SK-N-SH (cell line): ENCODE measurements at regions not wholly inside any gene's neighbourhood (a gene's known extent, or its start where the extent isn't known, plus 50 kb on each side); places are given as distances from the start of the nearest gene placed in this dataset.

Experiments used
- CTCF ChIA-PET: fragments of 300-600, 350-600 bp; formaldehyde crosslinking; extraction: SDS; loops from one replicate; lab custom pipeline; 2021; lab: Yijun Ruan, JAX
- POLR2A ChIA-PET: fragments of 350-600 bp; sonication (Branson Sonifier 250); formaldehyde crosslinking; extraction: SDS; loops from one replicate; lab custom pipeline; 2020; ENCODE audit warnings: antibody characterized with exemption, inconsistent platforms; lab: Yijun Ruan, JAX
- DNase-seq: peaks from one replicate; pipeline ENCODE4 v3.0.0; 2012
- H2AFZ ChIP-seq: fragments of 200-600 bp; sonication (generic); 2 replicates; pipeline ENCODE4 v1.8.1; 2016; ENCODE audit warnings: antibody characterized with exemption, mild to moderate bottlenecking, low read depth
- H3F3A ChIP-seq: fragments of 200-600 bp; sonication (generic); replicated peaks from 2 replicates; pipeline ENCODE3; 2016; ENCODE audit warnings: antibody characterized with exemption, mild to moderate bottlenecking; ENCODE audit not compliant: insufficient read depth
- H3K27ac ChIP-seq, 2 experiments: fragments of 200-500 bp in 1 of 2; fragments of 200-600 bp in 1 of 2; sonication (Bioruptor generic) in 1 of 2; sonication (generic), shearing (Covaris generic) in 1 of 2; 2 replicates each; pipeline versions ENCODE4 v1.5.1 to v1.6.1; 2014 to 2016; ENCODE audit warnings: low read depth in 2 of 2, inconsistent platforms in 1 of 2, low read length in 1 of 2, mild to moderate bottlenecking in 1 of 2, mixed read lengths in 1 of 2
- H3K27me3 ChIP-seq: fragments of 200-600 bp; sonication (generic), shearing (Covaris generic); 2 replicates; pipeline ENCODE4 v1.6.1; 2016; ENCODE audit warnings: mixed run types; ENCODE audit not compliant: insufficient read depth
- H3K36me3 ChIP-seq, 2 experiments: fragments of 200-500 bp in 1 of 2; fragments of 200-600 bp in 1 of 2; sonication (Bioruptor generic) in 1 of 2; sonication (generic) in 1 of 2; replicated peaks in 1 of 2; 2 replicates each; pipeline versions ENCODE3 to v1.5.1; 2014 to 2016; ENCODE audit warnings: low read length in 1 of 2, mild to moderate bottlenecking in 1 of 2; ENCODE audit not compliant: insufficient read depth in 2 of 2, control insufficient read depth in 1 of 2
- H3K4me1 ChIP-seq, 2 experiments: fragments of 200-500 bp in 1 of 2; fragments of 200-600 bp in 1 of 2; sonication (Bioruptor generic) in 1 of 2; sonication (generic), shearing (Covaris generic) in 1 of 2; 2 replicates each; pipeline versions ENCODE4 v1.5.1 to v1.6.1; 2014 to 2016; ENCODE audit warnings: low read depth in 1 of 2, low read length in 1 of 2, mixed run types in 1 of 2; ENCODE audit not compliant: insufficient read depth in 2 of 2, control insufficient read depth in 1 of 2
- H3K4me2 ChIP-seq: fragments of 200-600 bp; sonication (generic), shearing (Covaris generic); 2 replicates; pipeline ENCODE4 v1.6.1; 2017; ENCODE audit warnings: mixed run types
- H3K4me3 ChIP-seq, 2 experiments: fragments of 200-500 bp in 1 of 2; fragments of 200-600 bp in 1 of 2; sonication (Bioruptor generic) in 1 of 2; sonication (generic), shearing (Covaris generic) in 1 of 2; 2 replicates each; pipeline versions ENCODE4 v1.5.1 to v1.8.1; 2014 to 2016; ENCODE audit warnings: low read depth in 2 of 2, inconsistent platforms in 1 of 2, low read length in 1 of 2, mild to moderate bottlenecking in 1 of 2, mixed read lengths in 1 of 2, moderate library complexity in 1 of 2
- H3K79me2 ChIP-seq: fragments of 200-600 bp; sonication (generic); 2 replicates; pipeline ENCODE4 v1.8.1; 2017; ENCODE audit warnings: mild to moderate bottlenecking; ENCODE audit not compliant: insufficient read depth
- H3K9ac ChIP-seq: fragments of 200-600 bp; sonication (generic); 2 replicates; pipeline ENCODE4 v1.6.1; 2017; ENCODE audit warnings: mixed run types
- H3K9me2 ChIP-seq: fragments of 200-600 bp; sonication (generic); 2 replicates; pipeline ENCODE4 v1.6.1; 2017; ENCODE audit warnings: mixed run types
- H3K9me3 ChIP-seq: fragments of 200-600 bp; sonication (generic); 2 replicates; pipeline ENCODE4 v1.6.1; 2017; ENCODE audit warnings: mixed run types, mild to moderate bottlenecking, moderate library complexity
- H4K20me1 ChIP-seq: fragments of 200-600 bp; sonication (generic); 2 replicates; pipeline ENCODE4 v1.6.1; 2017; ENCODE audit warnings: mild to moderate bottlenecking, mixed run types; ENCODE audit not compliant: insufficient read depth
- GABPA ChIP-seq: IDR thresholded peaks from 2 replicates; pipeline ENCODE4 v1.4.0; 2012; ENCODE audit warnings: low read depth, mild to moderate bottlenecking
- GATA2 ChIP-seq: sonication (generic); formaldehyde crosslinking; IDR thresholded peaks from 2 replicates; pipeline ENCODE4 v1.5.0; 2020; ENCODE audit warnings: mild to moderate bottlenecking, missing genetic modification reagents
- IRF3 ChIP-seq: fragments of 150-350 bp; IDR thresholded peaks from 2 replicates; pipeline ENCODE4 v1.6.1; 2016; ENCODE audit warnings: mild to moderate bottlenecking, low read depth, low read length
- JUND ChIP-seq: IDR thresholded peaks from 2 replicates; pipeline ENCODE4 v1.4.0; 2012
- MEF2A ChIP-seq: IDR thresholded peaks from 2 replicates; pipeline ENCODE4 v1.4.0; 2012; ENCODE audit warnings: low read depth, borderline replicate concordance
- NFIC ChIP-seq: IDR thresholded peaks from 2 replicates; pipeline ENCODE4 v1.4.0; 2012; ENCODE audit warnings: borderline replicate concordance
- POLR2AphosphoS5 ChIP-seq: IDR thresholded peaks from 2 replicates; pipeline ENCODE4 v1.6.1; 2012; ENCODE audit warnings: low read depth, low read length
- RAD21 ChIP-seq: IDR thresholded peaks from 2 replicates; pipeline ENCODE4 v1.6.1; 2012; ENCODE audit warnings: mild to moderate bottlenecking, low read length
- RCOR1 ChIP-seq: fragments of 150-350 bp; IDR thresholded peaks from 2 replicates; pipeline ENCODE4 v1.6.1; 2017; ENCODE audit warnings: antibody characterized with exemption, low read length
- RFX5 ChIP-seq: IDR thresholded peaks from 2 replicates; pipeline ENCODE4 v1.6.1; 2012; ENCODE audit warnings: mild to moderate bottlenecking, improper control_type of control experiment, low read length
- RXRA ChIP-seq: IDR thresholded peaks from 2 replicates; pipeline ENCODE4 v1.4.0; 2012; ENCODE audit warnings: low read depth, mild to moderate bottlenecking, borderline replicate concordance
- SIN3A ChIP-seq: IDR thresholded peaks from 2 replicates; pipeline ENCODE4 v1.6.1; 2012; ENCODE audit warnings: low read depth, mild to moderate bottlenecking, low read length, moderate library complexity, borderline replicate concordance
- SMC3 ChIP-seq: IDR thresholded peaks from 2 replicates; pipeline ENCODE4 v1.6.1; 2012; ENCODE audit warnings: low read depth, low read length, improper control_type of control experiment
- TAF1 ChIP-seq: IDR thresholded peaks from 2 replicates; pipeline ENCODE4 v1.6.1; 2012; ENCODE audit warnings: low read depth, mild to moderate bottlenecking, low read length, moderate library complexity, borderline replicate concordance
- TCF12 ChIP-seq: IDR thresholded peaks from 2 replicates; pipeline ENCODE4 v1.4.0; 2012
- YY1 ChIP-seq: IDR thresholded peaks from 2 replicates; pipeline ENCODE4 v1.4.0; 2012; ENCODE audit warnings: low read depth, mild to moderate bottlenecking
- WGBS: methylation state at CpG from one replicate; pipeline ENCODE4 v1.1.6; 2017; ENCODE audit warnings: low lambda C conversion rate; 5-methylcytosine and 5-hydroxymethylcytosine counted together
- TF ChIP-seq, protein P1 (sequence below): fragments of 200-600 bp; sonication (generic); IDR thresholded peaks from 2 replicates; pipeline ENCODE4 v1.6.1; 2017; ENCODE audit warnings: antibody characterized with exemption, mild to moderate bottlenecking, moderate library complexity
- TF ChIP-seq, protein P2 (sequence below): IDR thresholded peaks from 2 replicates; pipeline ENCODE4 v1.4.0; 2012; ENCODE audit warnings: low read depth, borderline replicate concordance

- TF ChIP-seq MEF2A (no peak), RAD21 (no peak)
- TF ChIP-seq, protein P1, sequence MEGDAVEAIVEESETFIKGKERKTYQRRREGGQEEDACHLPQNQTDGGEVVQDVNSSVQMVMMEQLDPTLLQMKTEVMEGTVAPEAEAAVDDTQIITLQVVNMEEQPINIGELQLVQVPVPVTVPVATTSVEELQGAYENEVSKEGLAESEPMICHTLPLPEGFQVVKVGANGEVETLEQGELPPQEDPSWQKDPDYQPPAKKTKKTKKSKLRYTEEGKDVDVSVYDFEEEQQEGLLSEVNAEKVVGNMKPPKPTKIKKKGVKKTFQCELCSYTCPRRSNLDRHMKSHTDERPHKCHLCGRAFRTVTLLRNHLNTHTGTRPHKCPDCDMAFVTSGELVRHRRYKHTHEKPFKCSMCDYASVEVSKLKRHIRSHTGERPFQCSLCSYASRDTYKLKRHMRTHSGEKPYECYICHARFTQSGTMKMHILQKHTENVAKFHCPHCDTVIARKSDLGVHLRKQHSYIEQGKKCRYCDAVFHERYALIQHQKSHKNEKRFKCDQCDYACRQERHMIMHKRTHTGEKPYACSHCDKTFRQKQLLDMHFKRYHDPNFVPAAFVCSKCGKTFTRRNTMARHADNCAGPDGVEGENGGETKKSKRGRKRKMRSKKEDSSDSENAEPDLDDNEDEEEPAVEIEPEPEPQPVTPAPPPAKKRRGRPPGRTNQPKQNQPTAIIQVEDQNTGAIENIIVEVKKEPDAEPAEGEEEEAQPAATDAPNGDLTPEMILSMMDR: no peak
Measured at GRCh38 chr6:147127587-147127986, 76.6 kb upstream of the STXBP5 start (continued).

- POLR2A ChIA-PET: no interaction called here
Measured at GRCh38 chr6:147128056-147128455, 76.2 kb upstream of the STXBP5 start.

DNA sequence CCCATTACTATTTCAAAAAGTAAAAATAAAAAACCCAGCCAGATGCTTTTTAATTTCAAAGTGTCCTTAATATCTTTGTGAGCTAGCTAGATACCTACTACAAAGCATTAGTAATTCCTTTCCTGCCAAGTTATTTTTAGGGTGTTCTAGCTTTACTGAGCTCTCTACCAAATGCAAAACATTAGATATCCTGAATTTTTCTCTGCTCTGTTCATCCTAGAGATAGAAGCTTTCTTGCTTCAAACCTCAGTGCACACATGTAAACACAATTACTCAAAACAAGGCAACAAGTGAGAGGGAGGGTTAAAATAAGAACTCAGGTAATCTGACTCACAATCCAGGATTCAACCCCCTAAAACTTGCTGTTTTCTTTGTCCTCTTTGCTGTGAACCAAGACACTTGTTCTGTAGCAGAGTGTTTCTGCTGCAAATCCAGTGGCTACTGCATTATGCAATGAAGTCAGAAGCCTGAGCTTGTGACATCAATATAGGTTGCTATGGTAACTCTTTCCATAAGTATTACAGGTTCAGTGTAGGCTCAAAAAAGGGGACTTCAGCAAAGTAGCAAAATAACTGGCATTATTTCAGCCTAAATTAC, 72.6 kb upstream of the STXBP5 start:
- Histone ChIP-seq H3K9me3 (no peaks in the 10 kb centered on the region), H3K27ac (no peak overlapping the region), H3K4me2 (no peak overlapping the region), H3K36me3 (no peaks in the 10 kb centered on the region), H4K20me1 (no peaks in the 10 kb centered on the region), H2AFZ (no peak overlapping the region), H3K79me2 (no peaks in the 10 kb centered on the region), H3K9me2 (no peaks in the 10 kb centered on the region), H3K9ac (no peak overlapping the region), H3K4me1 (no peaks in the 10 kb centered on the region; a peak in 1 of 4 replicates), H3K27me3 (no peaks in the 10 kb centered on the region), H3K4me3 (no peak overlapping the region), H3F3A (peaks cover 2% of the 10 kb centered on the region)
- TF ChIP-seq TCF12 (no peak), GATA2 (no peak), SIN3A (no peak), SMC3 (no peak), GABPA (no peak), RFX5 (no peak), POLR2AphosphoS5 (no peak), MEF2A (no peak), RXRA (no peak), IRF3 (no peak)
- TF ChIP-seq, protein P2, sequence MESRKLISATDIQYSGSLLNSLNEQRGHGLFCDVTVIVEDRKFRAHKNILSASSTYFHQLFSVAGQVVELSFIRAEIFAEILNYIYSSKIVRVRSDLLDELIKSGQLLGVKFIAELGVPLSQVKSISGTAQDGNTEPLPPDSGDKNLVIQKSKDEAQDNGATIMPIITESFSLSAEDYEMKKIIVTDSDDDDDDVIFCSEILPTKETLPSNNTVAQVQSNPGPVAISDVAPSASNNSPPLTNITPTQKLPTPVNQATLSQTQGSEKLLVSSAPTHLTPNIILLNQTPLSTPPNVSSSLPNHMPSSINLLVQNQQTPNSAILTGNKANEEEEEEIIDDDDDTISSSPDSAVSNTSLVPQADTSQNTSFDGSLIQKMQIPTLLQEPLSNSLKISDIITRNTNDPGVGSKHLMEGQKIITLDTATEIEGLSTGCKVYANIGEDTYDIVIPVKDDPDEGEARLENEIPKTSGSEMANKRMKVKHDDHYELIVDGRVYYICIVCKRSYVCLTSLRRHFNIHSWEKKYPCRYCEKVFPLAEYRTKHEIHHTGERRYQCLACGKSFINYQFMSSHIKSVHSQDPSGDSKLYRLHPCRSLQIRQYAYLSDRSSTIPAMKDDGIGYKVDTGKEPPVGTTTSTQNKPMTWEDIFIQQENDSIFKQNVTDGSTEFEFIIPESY: no peak
- ChIA-PET POLR2A (no interaction called here), CTCF (no interaction called here)
- no peak for DNase-seq

More at GRCh38 chr6:147128056-147128455, 76.2 kb upstream of the STXBP5 start:
- no peak overlapping the region for H3K4me3 ChIP-seq
- H3K9ac ChIP-seq: no peak overlapping the region
- H3K79me2 ChIP-seq: no peaks in the 10 kb centered on the region
- 96% methylated on average over 2 of the region's 2 CpGs for WGBS
- H3K9me3 ChIP-seq: no peaks in the 10 kb centered on the region
- no peaks in the 10 kb centered on the region; a peak in 1 of 4 replicates for H3K4me1 ChIP-seq
- peaks cover 2% of the 10 kb centered on the region for H3F3A ChIP-seq
- no peaks in the 10 kb centered on the region for H3K27me3 ChIP-seq
- H2AFZ ChIP-seq: no peak overlapping the region
- CTCF ChIA-PET: no interaction called here
- no peaks in the 10 kb centered on the region for H3K9me2 ChIP-seq
- TF ChIP-seq SMC3 (no peak), GABPA (no peak), TAF1 (no peak), RCOR1 (no peak), YY1 (no peak), NFIC (no peak), JUND (no peak), IRF3 (no peak)
- DNase-seq: no peak
- H3K4me2 ChIP-seq: no peak overlapping the region
- H4K20me1 ChIP-seq: no peaks in the 10 kb centered on the region
- H3K27ac ChIP-seq: no peak overlapping the region
- no peaks in the 10 kb centered on the region for H3K36me3 ChIP-seq
